ENCODE measurements at regions not wholly inside any gene's neighbourhood (a gene's known extent, or its start where the extent isn't known, plus 50 kb on each side); places are given as distances from the start of the nearest gene placed in this dataset.

DNA sequence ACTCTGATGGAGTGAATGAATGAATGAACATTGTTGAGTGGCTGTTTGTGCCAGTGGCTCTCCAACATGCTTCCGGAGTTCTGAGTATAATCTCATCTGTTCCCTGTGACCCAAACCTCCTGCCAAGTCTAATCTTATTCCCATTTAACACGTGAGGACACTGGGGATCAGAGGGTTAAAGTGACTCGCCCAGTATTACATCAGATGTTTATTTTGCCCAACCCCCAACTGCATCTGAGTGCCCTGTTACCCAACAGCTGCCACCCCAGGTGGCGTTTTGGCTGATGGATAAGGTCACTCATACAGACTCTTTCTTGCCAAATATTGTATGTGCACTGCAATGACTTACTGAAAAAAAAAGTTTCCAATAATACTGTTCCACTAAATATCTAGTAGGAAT is 210.9 kb downstream of the EXOC5 start (continued):
- TF ChIP-seq ZBTB1 (tag by site-specific recombination; IDR thresholded peaks at IDR 0.05) (no peak), KLF9 (tag by site-specific recombination; IDR thresholded peaks at IDR 0.05; ENCODE audit: low read depth) (no peak), ZNF521 (tag by site-specific recombination; IDR thresholded peaks at IDR 0.05) (no peak), ZNF391 (tag by site-specific recombination; IDR thresholded peaks at IDR 0.05; ENCODE audit: borderline replicate concordance, low read depth) (no peak), ZEB2 (tag by site-specific recombination; IDR thresholded peaks at IDR 0.05) (peak; percentile 40; the same call in 1 of the 2 replicates), ZNF777 (tag by site-specific recombination; IDR thresholded peaks at IDR 0.05; ENCODE audit: borderline replicate concordance) (no peak), ZNF335 (tag by site-specific recombination; conservative IDR thresholded peaks at IDR 0.05) (0 out of 2 replicates have a peak, but pooled peaks have one; percentile 21), ZIC2 (tag by site-specific recombination; IDR thresholded peaks at IDR 0.05) (peak; percentile 60; the same call in 1 of the 2 replicates), GFI1B (tag by site-specific recombination; IDR thresholded peaks at IDR 0.05) (no peak), PBX3 (CRISPR knock-in tag; IDR thresholded peaks at IDR 0.05) (no peak), ZNF837 (tag by site-specific recombination; IDR thresholded peaks at IDR 0.05) (no peak), PRDM1 (tag by site-specific recombination; IDR thresholded peaks at IDR 0.05) (no peak), ZSCAN5A (tag by site-specific recombination; IDR thresholded peaks at IDR 0.05) (no peak), ZNF660 (tag by site-specific recombination; IDR thresholded peaks at IDR 0.05) (no peak), ZNF791 (tag by site-specific recombination; IDR thresholded peaks at IDR 0.05) (no peak), ZBTB21 (tag by site-specific recombination; IDR thresholded peaks at IDR 0.05) (peak; percentile 38; the same call in 1 of the 2 replicates), ZNF292 (tag by site-specific recombination; IDR thresholded peaks at IDR 0.05; ENCODE audit: borderline replicate concordance, low read depth) (no peak), ZNF529 (tag by site-specific recombination; IDR thresholded peaks at IDR 0.05; ENCODE audit: insufficient replicate concordance) (no peak), ZNF239 (tag by site-specific recombination; IDR thresholded peaks at IDR 0.05) (no peak), ZNF571 (tag by site-specific recombination; IDR thresholded peaks at IDR 0.05) (no peak), ZNF843 (tag by site-specific recombination; IDR thresholded peaks at IDR 0.05) (no peak), ZBTB7A (tag by site-specific recombination; IDR thresholded peaks at IDR 0.05; ENCODE audit: low read depth) (no peak), ZNF121 (tag by site-specific recombination; IDR thresholded peaks at IDR 0.05) (no peak), ZNF140 (tag by site-specific recombination; IDR thresholded peaks at IDR 0.05) (no peak), ZNF664 (tag by site-specific recombination; IDR thresholded peaks at IDR 0.05) (no peak), ZFHX2 (tag by site-specific recombination; conservative IDR thresholded peaks at IDR 0.05) (no peak), ZNF623 (tag by site-specific recombination; IDR thresholded peaks at IDR 0.05) (no peak), ZNF747 (tag by site-specific recombination; IDR thresholded peaks at IDR 0.05) (no peak), ZXDB (tag by site-specific recombination; IDR thresholded peaks at IDR 0.05) (no peak), GLI4 (tag by site-specific recombination; IDR thresholded peaks at IDR 0.05) (no peak), ZNF175 (tag by site-specific recombination; IDR thresholded peaks at IDR 0.05) (no peak), ZNF600 (tag by site-specific recombination; IDR thresholded peaks at IDR 0.05) (no peak), REPIN1 (tag by site-specific recombination; IDR thresholded peaks at IDR 0.05; ENCODE audit: low read depth) (no peak), ZNF555 (tag by site-specific recombination; conservative IDR thresholded peaks at IDR 0.05) (no peak), EGR2 (tag by site-specific recombination; IDR thresholded peaks at IDR 0.05; ENCODE audit: low read depth) (no peak), ZNF157 (tag by site-specific recombination; IDR thresholded peaks at IDR 0.05) (no peak), KLF1 (tag by site-specific recombination; IDR thresholded peaks at IDR 0.05) (no peak)
- TF ChIP-seq, protein P1, sequence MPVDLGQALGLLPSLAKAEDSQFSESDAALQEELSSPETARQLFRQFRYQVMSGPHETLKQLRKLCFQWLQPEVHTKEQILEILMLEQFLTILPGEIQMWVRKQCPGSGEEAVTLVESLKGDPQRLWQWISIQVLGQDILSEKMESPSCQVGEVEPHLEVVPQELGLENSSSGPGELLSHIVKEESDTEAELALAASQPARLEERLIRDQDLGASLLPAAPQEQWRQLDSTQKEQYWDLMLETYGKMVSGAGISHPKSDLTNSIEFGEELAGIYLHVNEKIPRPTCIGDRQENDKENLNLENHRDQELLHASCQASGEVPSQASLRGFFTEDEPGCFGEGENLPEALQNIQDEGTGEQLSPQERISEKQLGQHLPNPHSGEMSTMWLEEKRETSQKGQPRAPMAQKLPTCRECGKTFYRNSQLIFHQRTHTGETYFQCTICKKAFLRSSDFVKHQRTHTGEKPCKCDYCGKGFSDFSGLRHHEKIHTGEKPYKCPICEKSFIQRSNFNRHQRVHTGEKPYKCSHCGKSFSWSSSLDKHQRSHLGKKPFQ (tag by site-specific recombination; IDR thresholded peaks at IDR 0.05) = no peak
- TF ChIP-seq, protein P2, sequence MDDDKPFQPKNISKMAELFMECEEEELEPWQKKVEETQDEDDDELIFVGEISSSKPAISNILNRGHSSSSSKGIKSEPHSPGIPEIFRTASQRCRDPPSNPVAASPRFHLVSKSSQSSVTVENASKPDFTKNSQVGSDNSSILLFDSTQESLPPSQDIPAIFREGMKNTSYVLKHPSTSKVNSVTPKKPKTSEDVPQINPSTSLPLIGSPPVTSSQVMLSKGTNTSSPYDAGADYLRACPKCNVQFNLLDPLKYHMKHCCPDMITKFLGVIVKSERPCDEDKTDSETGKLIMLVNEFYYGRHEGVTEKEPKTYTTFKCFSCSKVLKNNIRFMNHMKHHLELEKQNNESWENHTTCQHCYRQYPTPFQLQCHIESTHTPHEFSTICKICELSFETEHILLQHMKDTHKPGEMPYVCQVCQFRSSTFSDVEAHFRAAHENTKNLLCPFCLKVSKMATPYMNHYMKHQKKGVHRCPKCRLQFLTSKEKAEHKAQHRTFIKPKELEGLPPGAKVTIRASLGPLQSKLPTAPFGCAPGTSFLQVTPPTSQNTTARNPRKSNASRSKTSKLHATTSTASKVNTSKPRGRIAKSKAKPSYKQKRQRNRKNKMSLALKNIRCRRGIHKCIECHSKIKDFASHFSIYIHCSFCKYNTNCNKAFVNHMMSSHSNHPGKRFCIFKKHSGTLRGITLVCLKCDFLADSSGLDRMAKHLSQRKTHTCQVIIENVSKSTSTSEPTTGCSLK (tag by site-specific recombination; IDR thresholded peaks at IDR 0.05) = no peak
